Uterus (tissue), 3 donors: ENCODE measurements at regions not wholly inside any gene's neighbourhood (a gene's known extent, or its start where the extent isn't known, plus 50 kb on each side); places are given as distances from the start of the nearest gene placed in this dataset.

ENCODE experiments used
- DNase-seq, 2 donors: peaks; one replicate each; pipeline ENCODE4 v3.0.0-alpha.2; 2019 to 2020
- H3K27ac ChIP-seq, 2 donors: fragments of 200-600 bp; sonication (generic); 1 replicate in 1 of 2; 2 replicates in 1 of 2; pipeline ENCODE4 v1.5.1; 2016 to 2018
- H3K27me3 ChIP-seq, 2 donors: fragments of 200-600 bp; sonication (generic); one replicate each; pipeline ENCODE4 v1.5.1; 2018 to 2019; ENCODE audit warnings: control low read depth in 1 of 2
- H3K36me3 ChIP-seq, 2 donors: fragments of 200-600 bp; sonication (generic); one replicate each; pipeline ENCODE4 v1.5.1; 2019; ENCODE audit warnings: control low read depth in 1 of 2
- H3K4me1 ChIP-seq, 2 donors: fragments of 200-600 bp; sonication (generic); one replicate each; pipeline ENCODE4 v1.5.1; 2018 to 2019; ENCODE audit warnings: control low read depth in 1 of 2
- H3K4me3 ChIP-seq, 2 donors: fragments of 200-600 bp; sonication (generic); 1 replicate in 1 of 2; 2 replicates in 1 of 2; pipeline ENCODE4 v1.5.1; 2018 to 2019; ENCODE audit warnings: mild to moderate bottlenecking in 1 of 2
- H3K9me3 ChIP-seq, 2 donors: fragments of 200-600 bp; sonication (generic); one replicate each; pipeline ENCODE4 v1.5.1; 2019; ENCODE audit warnings: control low read depth in 1 of 2
- POLR2A ChIP-seq, 2 donors: fragments of 450-650 bp; IDR thresholded peaks; one replicate each; pipeline ENCODE4 v1.6.1; 2016; ENCODE audit warnings: antibody characterized with exemption in 2 of 2, mild to moderate bottlenecking in 1 of 2, moderate library complexity in 1 of 2
- intact Hi-C: fragments of 100-400 bp; cut with DNase I; formaldehyde crosslinking; loops from one replicate; pipeline ENCODE4 v1.15.1; 2023; ENCODE audit warnings: low total_unique reads
- TF ChIP-seq, protein P1 (sequence below), 4 experiments: fragments of 200-600 bp in 2 of 4; fragments of 450-650 bp in 2 of 4; sonication (generic) in 2 of 4; IDR thresholded peaks; one replicate each; pipeline ENCODE4 v1.5.1; 2016 to 2019; ENCODE audit warnings: antibody characterized with exemption in 4 of 4, mild to moderate bottlenecking in 2 of 4, moderate library complexity in 1 of 4
- donor health status: DM: yes; HTN: yes; CAD: no.

DNA sequence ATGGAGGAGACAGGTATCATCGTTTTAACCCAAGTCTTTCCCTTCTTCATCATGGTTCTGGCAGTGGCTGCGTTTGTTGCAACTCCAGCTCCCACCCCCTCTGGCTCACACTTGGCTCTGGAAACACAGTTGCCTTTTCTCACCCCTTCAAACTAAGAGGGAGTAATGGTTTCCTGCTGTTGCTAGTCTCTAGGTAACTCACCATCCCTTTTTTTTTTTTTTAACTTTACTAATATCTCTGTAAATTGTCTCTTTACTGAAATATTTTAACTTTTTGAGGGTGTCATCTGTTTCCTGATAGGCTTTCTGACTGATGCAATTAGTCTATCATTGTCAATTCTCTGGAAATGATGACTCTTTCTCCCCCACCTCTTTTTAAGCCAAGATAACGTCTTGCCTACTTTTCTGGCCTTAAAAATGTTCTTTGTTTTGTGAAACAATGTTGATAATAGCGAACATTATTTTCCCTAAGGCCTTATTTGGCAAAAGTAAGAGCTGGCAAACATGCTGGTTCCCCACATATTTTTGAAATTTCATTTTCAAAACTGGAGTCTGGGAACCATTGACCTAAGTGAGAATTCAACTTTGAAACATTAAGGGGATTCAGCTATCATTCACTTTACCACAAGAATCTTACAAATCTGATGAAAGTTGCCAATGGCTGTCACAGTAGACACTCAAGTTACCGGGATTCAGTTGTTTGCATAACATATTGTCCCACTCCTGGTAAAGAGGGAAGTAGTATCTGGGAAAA, 85.3 kb downstream of the LEPR start:
- intact Hi-C loops, result no loop called here
- H3K4me1 ChIP-seq, result no peaks in the 10 kb centered on the region
- H3K27ac ChIP-seq, result no peak overlapping the region
- DNase-seq, result no peak
- TF ChIP-seq, protein P1, sequence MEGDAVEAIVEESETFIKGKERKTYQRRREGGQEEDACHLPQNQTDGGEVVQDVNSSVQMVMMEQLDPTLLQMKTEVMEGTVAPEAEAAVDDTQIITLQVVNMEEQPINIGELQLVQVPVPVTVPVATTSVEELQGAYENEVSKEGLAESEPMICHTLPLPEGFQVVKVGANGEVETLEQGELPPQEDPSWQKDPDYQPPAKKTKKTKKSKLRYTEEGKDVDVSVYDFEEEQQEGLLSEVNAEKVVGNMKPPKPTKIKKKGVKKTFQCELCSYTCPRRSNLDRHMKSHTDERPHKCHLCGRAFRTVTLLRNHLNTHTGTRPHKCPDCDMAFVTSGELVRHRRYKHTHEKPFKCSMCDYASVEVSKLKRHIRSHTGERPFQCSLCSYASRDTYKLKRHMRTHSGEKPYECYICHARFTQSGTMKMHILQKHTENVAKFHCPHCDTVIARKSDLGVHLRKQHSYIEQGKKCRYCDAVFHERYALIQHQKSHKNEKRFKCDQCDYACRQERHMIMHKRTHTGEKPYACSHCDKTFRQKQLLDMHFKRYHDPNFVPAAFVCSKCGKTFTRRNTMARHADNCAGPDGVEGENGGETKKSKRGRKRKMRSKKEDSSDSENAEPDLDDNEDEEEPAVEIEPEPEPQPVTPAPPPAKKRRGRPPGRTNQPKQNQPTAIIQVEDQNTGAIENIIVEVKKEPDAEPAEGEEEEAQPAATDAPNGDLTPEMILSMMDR (IDR thresholded peaks at IDR 0.05), result no peak
- H3K36me3 ChIP-seq, result no peaks in the 10 kb centered on the region
- H3K27me3 ChIP-seq, result no peaks in the 10 kb centered on the region
- H3K4me3 ChIP-seq, result no peak overlapping the region
- H3K9me3 ChIP-seq, result no peaks in the 10 kb centered on the region

DNA sequence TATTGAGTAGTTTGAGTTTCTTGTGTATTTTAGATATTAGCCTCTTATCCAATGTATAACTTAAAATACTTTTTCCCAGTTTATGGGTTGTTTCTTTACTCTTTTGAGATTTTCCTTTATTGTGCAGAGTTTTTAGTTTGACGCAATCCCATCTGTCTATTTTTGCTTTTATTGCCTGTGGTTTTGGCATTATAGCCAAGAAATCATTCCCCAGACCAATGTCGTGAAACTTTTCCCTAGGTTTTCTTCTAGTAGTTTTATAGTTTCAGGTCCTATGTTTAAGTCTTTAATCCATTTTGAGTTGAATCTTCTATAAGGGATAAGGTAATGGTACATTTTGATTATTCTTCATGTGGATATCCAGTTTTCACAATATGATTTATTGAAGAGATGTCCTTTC, 87.6 kb downstream of the LEPR start:
- Histone ChIP-seq H3K27ac (no peak overlapping the region), H3K36me3 (no peaks in the 10 kb centered on the region), H3K27me3 (no peaks in the 10 kb centered on the region), H3K4me1 (no peaks in the 10 kb centered on the region), H3K9me3 (no peaks in the 10 kb centered on the region), H3K4me3 (no peak overlapping the region)
- intact Hi-C loops, result no loop called here
- no peak for TF ChIP-seq POLR2A (IDR thresholded peaks at IDR 0.05)
- TF ChIP-seq, protein P1 (IDR thresholded peaks at IDR 0.05), result no peak
- no peak for DNase-seq

DNA sequence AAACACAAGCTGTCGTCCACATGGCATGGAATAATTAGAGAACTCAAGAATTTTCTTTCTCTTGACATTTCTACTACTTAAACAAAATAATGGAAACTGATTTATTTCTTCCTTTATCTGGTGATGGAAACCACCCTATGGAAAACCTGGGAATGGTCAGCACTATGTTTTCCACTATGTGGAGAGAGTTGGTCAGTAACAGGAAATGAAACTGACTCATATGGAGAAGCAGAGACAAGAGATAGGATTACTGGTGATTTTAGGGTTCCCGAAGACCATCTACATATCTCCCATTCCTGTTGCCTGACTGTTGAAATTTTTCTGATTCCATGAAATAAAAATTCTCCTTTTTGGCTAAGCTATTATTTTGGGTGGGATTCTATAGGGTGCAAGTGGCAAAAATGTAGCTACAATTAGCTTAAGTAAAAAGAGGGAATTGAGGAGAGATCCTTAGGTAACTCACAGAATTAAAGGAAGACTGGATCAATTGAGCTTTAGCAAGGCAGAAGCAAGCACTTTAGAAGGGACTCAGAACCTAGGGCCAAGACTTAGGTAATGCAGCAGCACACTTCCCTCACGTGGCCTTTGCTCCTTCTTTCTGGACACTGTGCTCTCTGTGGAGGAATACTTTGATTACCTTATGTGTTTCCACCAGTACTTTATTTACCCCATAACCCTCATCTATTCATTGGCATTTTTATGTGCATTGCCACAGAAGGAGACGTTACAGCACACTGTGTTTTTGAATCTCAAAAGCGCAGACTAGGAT, 89.6 kb downstream of the LEPR start:
- H3K27me3 ChIP-seq, result no peaks in the 10 kb centered on the region
- no peaks in the 10 kb centered on the region for H3K9me3 ChIP-seq
- H3K36me3 ChIP-seq, result no peaks in the 10 kb centered on the region
- no peak for DNase-seq
- H3K4me1 ChIP-seq, result no peaks in the 10 kb centered on the region
- H3K27ac ChIP-seq, result no peak overlapping the region
- TF ChIP-seq POLR2A (IDR thresholded peaks at IDR 0.05), result no peak
- TF ChIP-seq, protein P1 (IDR thresholded peaks at IDR 0.05), result no peak
- H3K4me3 ChIP-seq, result no peak overlapping the region
- intact Hi-C loops, result no loop called here

- DNase-seq, result no peak
- intact Hi-C loops, result no loop called here
- Histone ChIP-seq H3K4me3 (no peak overlapping the region), H3K4me1 (no peaks in the 10 kb centered on the region), H3K27me3 (no peaks in the 10 kb centered on the region), H3K36me3 (no peaks in the 10 kb centered on the region), H3K27ac (no peak overlapping the region), H3K9me3 (no peaks in the 10 kb centered on the region)
- TF ChIP-seq POLR2A (IDR thresholded peaks at IDR 0.05), result no peak
- TF ChIP-seq, protein P1 (IDR thresholded peaks at IDR 0.05), result no peak
Observed at GRCh38 chr1:65510961-65511360, 90.5 kb downstream of the LEPR start.

DNA sequence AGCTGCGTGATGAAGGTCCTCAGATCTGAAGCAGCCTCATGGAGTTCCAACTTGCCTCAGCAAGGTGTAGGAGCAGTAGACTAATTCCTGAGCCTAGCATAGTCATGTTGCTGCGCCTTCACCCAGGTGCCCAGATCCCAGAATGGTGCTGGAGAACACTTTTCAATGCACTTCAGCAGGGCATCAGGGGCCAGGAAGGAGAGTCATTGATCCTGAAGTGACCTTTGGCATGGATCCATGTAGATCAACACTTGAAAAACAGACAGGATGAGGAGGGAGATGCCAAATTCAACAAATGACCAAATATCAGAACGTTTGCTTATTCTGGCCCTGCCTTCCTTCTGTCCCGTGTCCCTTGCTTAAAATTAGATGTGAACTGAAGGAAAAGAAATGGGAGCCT, 91.9 kb downstream of the LEPR start:
- Histone ChIP-seq H3K27me3 (no peaks in the 10 kb centered on the region), H3K4me1 (no peaks in the 10 kb centered on the region), H3K4me3 (no peak overlapping the region), H3K36me3 (no peaks in the 10 kb centered on the region), H3K9me3 (no peaks in the 10 kb centered on the region), H3K27ac (no peak overlapping the region)
- intact Hi-C loops, result no loop called here
- TF ChIP-seq POLR2A (IDR thresholded peaks at IDR 0.05), result no peak
- TF ChIP-seq, protein P1 (IDR thresholded peaks at IDR 0.05), result no peak
- no peak for DNase-seq
